Urinary bladder (tissue), 3 donors: ENCODE measurements at regions not wholly inside any gene's neighbourhood (a gene's known extent, or its start where the extent isn't known, plus 50 kb on each side); places are given as distances from the start of the nearest gene placed in this dataset.
"Not testable (repeated sequence)": the region's sequence is repeated elsewhere in the genome, so short reads cannot be mapped to it uniquely, and the experiment has no call there.

Experiments
- DNase-seq: peaks from one replicate; pipeline ENCODE4 v3.0.0-alpha.2; 2015; ENCODE audit errors: extremely low spot score
- H3K27ac ChIP-seq: one replicate; pipeline ENCODE4 v1.5.1; 2013; ENCODE audit warnings: low read depth, mild to moderate bottlenecking, moderate library complexity
- H3K36me3 ChIP-seq: one replicate; pipeline ENCODE4 v1.6.1; 2013; ENCODE audit warnings: mild to moderate bottlenecking, moderate library complexity; ENCODE audit not compliant: insufficient read depth
- H3K4me1 ChIP-seq: one replicate; pipeline ENCODE4 v1.6.1; 2013; ENCODE audit warnings: mild to moderate bottlenecking, moderate library complexity; ENCODE audit not compliant: insufficient read depth
- H3K4me3 ChIP-seq: one replicate; pipeline ENCODE4 v1.5.1; 2013; ENCODE audit warnings: low read depth, low read length
- WGBS: extraction: QIAGEN DNeasy Blood & Tissue Kit; methylation state at CpG from one replicate; pipeline ENCODE4 v1.1.7; 2013; 5-methylcytosine and 5-hydroxymethylcytosine counted together
- donor health status: healthy with polysubstance abuse.
- donor health status: healthy.

DNA sequence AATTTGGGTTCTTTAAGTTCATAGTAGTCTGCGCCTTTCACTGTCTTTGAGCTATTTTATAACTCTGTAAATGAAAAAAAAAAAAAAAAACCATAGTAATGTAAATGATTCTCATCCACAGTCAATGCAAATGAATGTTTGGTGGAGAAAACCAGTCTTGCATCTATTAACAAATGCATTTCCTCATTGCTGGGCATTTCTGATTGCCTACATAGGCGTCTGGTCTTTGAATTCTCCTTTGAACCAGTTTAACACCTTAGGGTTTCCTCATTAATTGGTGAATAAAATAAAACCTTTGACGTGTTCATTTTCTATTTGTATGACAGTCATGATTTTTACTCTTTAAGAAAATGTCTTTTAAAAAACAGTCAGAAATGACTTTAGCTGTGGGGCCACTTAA is 114.8 kb downstream of the C12orf75 start:
- Histone ChIP-seq H3K4me3 (no peak overlapping the region), H3K4me1 (no peaks in the 10 kb centered on the region), H3K36me3 (no peaks in the 10 kb centered on the region), H3K27ac (no peak overlapping the region)
- no peak for DNase-seq
- 78% methylated on average over 3 of the region's 3 CpGs for WGBS

GRCh38 chr12:105445649-105446048 is 115.2 kb downstream of the C12orf75 start:
- Histone ChIP-seq H3K4me3 (no peak overlapping the region), H3K4me1 (no peaks in the 10 kb centered on the region), H3K36me3 (no peaks in the 10 kb centered on the region), H3K27ac (no peak overlapping the region)
- no peak for DNase-seq
- 45% methylated on average over 1 of the region's 1 CpG for WGBS

DNA sequence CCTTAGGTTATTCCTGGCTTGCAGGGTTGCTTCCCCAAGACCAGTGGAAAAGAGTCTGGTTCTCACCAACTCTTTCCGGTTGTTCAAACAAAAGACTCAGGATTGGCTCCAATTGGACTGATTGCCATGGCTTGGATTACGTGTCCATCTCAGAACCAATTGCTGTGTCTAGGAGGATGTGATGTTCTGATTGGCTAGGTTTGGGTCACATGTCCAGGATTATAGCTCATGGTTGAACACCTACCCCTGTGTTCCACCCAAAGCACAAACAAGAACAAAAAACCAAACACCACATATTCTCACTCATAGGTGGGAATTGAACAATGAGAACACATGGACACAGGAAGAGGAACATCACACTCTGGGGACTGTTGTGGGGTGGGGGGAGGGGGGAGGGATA is 116.0 kb downstream of the C12orf75 start:
- over 99% methylated on average over 2 of the region's 2 CpGs for WGBS
- not testable (repeated sequence) for DNase-seq, H3K36me3 ChIP-seq, H3K27ac ChIP-seq, H3K4me3 ChIP-seq, H3K4me1 ChIP-seq

- WGBS, result 94% methylated on average over 6 of the region's 6 CpGs
- H3K4me1 ChIP-seq, result no peaks in the 10 kb centered on the region
- no peaks in the 10 kb centered on the region for H3K36me3 ChIP-seq
- no peak overlapping the region for H3K27ac ChIP-seq
- H3K4me3 ChIP-seq, result no peak overlapping the region
- DNase-seq, result no peak
These were observed 118.9 kb downstream of the C12orf75 start for GRCh38 chr12:105449431-105449830.

- no peak overlapping the region for H3K4me3 ChIP-seq
- DNase-seq, result no peak
- WGBS, result 85% methylated on average over 3 of the region's 3 CpGs
- H3K4me1 ChIP-seq, result no peaks in the 10 kb centered on the region
- H3K27ac ChIP-seq, result no peak overlapping the region
- H3K36me3 ChIP-seq, result no peaks in the 10 kb centered on the region
These were observed 120.7 kb downstream of the C12orf75 start for GRCh38 chr12:105451211-105451610.

DNA sequence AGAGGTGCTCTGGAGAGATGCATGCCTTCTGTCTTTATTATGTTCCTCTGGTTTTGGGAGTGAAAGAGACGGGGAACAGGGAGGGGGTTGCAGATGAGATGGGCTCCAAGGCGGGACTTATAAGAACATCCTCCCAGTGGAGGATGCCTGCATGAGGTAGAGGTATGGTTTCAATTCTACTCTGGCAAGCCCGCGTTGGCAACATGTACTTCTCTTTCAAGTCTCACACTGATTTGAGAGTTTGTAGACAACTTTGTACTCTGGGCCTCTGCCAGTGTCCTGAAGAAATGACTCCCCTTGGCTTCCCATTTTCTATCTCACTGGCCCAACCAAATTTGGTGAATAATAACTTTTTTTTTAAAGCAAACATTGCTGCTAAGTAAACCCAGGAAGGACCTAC is 121.3 kb downstream of the C12orf75 start:
- no peaks in the 10 kb centered on the region for H3K36me3 ChIP-seq
- H3K4me3 ChIP-seq, result no peak overlapping the region
- no peaks in the 10 kb centered on the region for H3K4me1 ChIP-seq
- H3K27ac ChIP-seq, result no peak overlapping the region
- WGBS, result 80% methylated on average over 4 of the region's 4 CpGs
- DNase-seq, result no peak

DNA sequence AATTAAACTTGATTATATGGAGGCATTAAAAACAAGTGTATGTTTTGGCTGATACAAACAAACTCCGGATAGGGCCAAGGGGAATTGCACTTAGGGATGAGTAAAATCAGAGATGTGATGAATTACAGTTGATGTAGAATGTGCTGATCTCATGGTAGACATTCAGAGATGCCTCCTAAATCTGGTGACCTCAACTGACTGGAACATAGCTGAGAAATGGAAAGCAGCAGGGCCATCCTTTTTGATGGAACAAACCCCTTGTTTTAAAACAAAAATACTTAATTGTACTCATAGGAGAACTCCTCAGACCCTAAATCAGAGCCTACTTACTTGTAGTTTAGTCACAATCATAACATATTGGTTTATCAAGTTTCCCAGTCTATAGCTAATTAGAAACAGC is 122.8 kb downstream of the C12orf75 start:
- H3K4me3 ChIP-seq, result no peak overlapping the region
- H3K36me3 ChIP-seq, result no peaks in the 10 kb centered on the region
- no peak for DNase-seq
- no peaks in the 10 kb centered on the region for H3K4me1 ChIP-seq
- no peak overlapping the region for H3K27ac ChIP-seq
- WGBS, result 72% methylated on average over 1 of the region's 1 CpG

DNA sequence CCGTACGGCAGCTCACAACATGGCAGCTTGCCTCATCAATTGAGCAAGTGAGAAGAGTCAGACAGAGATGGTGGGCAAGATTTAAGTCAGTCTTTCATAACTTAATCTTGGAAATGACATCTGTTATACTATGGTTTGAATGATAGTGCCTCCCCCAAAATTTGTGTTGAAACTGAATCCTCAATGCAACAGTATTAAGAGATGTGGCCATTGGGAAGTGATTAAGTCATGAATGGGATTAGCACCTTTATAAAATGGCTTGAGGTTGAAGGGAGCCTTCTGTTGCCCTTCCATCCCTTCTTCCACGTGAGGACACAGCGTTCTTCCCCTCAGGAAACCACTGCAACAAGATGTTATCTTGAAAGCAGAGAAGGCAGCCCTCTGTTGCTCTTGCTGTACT is 124.2 kb downstream of the C12orf75 start:
- 68% methylated on average over 4 of the region's 4 CpGs for WGBS
- Histone ChIP-seq H3K4me1 (no peaks in the 10 kb centered on the region), H3K4me3 (no peak overlapping the region), H3K36me3 (no peaks in the 10 kb centered on the region), H3K27ac (no peak overlapping the region)
- DNase-seq, result no peak

DNA sequence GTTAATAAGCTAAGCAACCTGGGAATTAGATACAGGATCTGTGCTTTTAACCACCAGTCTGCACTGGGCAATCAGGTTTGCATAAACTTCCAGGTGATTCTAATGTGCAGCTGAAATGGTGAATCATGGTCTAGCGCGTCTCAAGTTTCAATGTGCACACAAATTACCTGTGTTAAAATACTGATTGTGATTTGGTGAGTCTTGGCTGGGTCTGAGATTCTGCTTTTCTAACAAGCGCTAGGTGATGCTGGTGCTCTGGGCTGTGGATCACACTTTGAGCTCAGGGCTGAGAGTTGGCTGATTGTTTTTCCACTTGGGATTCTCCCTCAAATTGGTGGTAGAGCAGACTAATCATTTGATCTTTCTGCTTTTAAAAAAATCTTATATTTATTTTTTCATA is 124.8 kb downstream of the C12orf75 start:
- Histone ChIP-seq H3K4me3 (no peak overlapping the region), H3K36me3 (no peaks in the 10 kb centered on the region), H3K27ac (no peak overlapping the region), H3K4me1 (no peaks in the 10 kb centered on the region)
- WGBS, result 90% methylated on average over 3 of the region's 3 CpGs
- DNase-seq, result no peak

GRCh38 chr12:105457026-105457425 is 126.5 kb downstream of the C12orf75 start:
- Histone ChIP-seq H3K36me3 (no peaks in the 10 kb centered on the region), H3K4me1 (no peaks in the 10 kb centered on the region), H3K4me3 (no peak overlapping the region), H3K27ac (no peak overlapping the region)
- no peak for DNase-seq

GRCh38 chr12:105459760-105460330 is 129.4 kb downstream of the C12orf75 start:
- Histone ChIP-seq H3K4me3 (no peak overlapping the region), H3K27ac (no peak overlapping the region)
- 64% methylated on average over 6 of the region's 6 CpGs for WGBS

GRCh38 chr12:105461271-105461943 is 130.9 kb downstream of the C12orf75 start:
- Histone ChIP-seq H3K27ac (no peak overlapping the region), H3K36me3 (no peaks in the 10 kb centered on the region), H3K4me1 (no peaks in the 10 kb centered on the region), H3K4me3 (no peak overlapping the region)
- 89% methylated on average over 4 of the region's 4 CpGs for WGBS
- no peak for DNase-seq

More at GRCh38 chr12:105459760-105460330, 129.4 kb downstream of the C12orf75 start:
- Histone ChIP-seq H3K4me1 (no peaks in the 10 kb centered on the region), H3K36me3 (no peaks in the 10 kb centered on the region)
- no peak for DNase-seq

GRCh38 chr12:105461944-105462762 is 131.7 kb downstream of the C12orf75 start:
- H3K36me3 ChIP-seq, result no peaks in the 10 kb centered on the region
- H3K4me3 ChIP-seq, result no peak overlapping the region
- H3K4me1 ChIP-seq, result no peaks in the 10 kb centered on the region
- no peak overlapping the region for H3K27ac ChIP-seq
- no peak for DNase-seq
- 88% methylated on average over 7 of the region's 7 CpGs for WGBS

DNA sequence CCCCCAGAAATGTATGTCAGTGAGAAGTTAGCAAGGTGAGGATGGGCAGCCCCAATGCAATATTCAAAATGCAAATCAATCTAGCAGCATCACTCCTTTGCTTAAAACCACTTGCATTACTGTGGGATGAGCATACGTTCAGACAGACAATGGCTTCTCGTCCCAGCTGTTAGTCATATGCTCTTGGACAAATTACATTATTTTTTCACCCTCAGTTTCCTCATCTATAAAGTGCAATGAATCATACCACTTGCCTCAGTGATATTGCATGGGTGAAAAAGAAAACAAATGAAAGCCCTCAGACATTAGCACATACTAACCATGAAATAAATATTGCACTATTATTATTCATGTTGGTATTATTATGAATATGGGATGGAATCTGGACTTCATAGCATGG is 132.3 kb downstream of the C12orf75 start:
- H3K4me1 ChIP-seq, result no peaks in the 10 kb centered on the region
- no peak for DNase-seq
- H3K4me3 ChIP-seq, result no peak overlapping the region
- no peaks in the 10 kb centered on the region for H3K36me3 ChIP-seq
- WGBS, result 92% methylated on average over 2 of the region's 2 CpGs
- no peak overlapping the region for H3K27ac ChIP-seq
